ENCODE measurements at regions not wholly inside any gene's neighbourhood (a gene's known extent, or its start where the extent isn't known, plus 50 kb on each side); places are given as distances from the start of the nearest gene placed in this dataset.
A peak's percentile ranks its signal among the peaks of the same experiment; 100 is the strongest.

DNA sequence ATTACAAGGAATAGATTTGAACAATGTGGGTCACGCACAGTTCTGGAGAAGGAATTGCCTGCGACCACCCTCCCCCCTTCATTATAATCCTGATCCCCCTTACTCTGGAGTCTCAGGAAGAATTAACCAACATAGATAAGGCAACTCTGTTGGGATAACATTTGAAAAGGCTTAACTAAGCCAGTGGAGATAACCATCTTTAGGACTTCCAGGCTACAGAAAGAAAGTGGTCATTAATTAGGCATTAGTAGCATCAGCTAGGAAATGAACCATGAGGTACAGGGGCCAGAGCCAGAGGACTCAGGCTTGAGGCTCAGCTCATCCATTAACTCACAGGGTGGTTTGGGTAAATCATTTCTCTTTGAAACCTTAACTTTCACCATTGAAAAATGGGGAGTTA, 720.0 kb upstream of the API5 start:
- H3K36me3 ChIP-seq (ENCODE audit: control insufficient read depth in 3 of 3, insufficient read depth in 2 of 3, low read depth in 1 of 3, low read length in 3 of 3): no peaks in the 10 kb centered on the region
- H3K27me3 ChIP-seq (ENCODE audit: control insufficient read depth in 3 of 3, insufficient read depth in 3 of 3, low read length in 3 of 3): no peaks in the 10 kb centered on the region
- DNase-seq (no peak), FAIRE-seq (no peak)
- H3K27ac ChIP-seq (ENCODE audit: low read depth in 1 of 3, low read length in 2 of 3): no peak overlapping the region
- WGBS, 3 donors: 64 to 79% (median 65%) methylated on average over 2 of the region's 2 CpGs
- no peak overlapping the region for H3K4me3 ChIP-seq (ENCODE audit: low read depth in 1 of 3, low read length in 3 of 3)
- no peaks in the 10 kb centered on the region for H3K9me3 ChIP-seq (ENCODE audit: control insufficient read depth in 2 of 2, insufficient read depth in 1 of 2, low read depth in 1 of 2, low read length in 1 of 2)
- H3K4me1 ChIP-seq (ENCODE audit: control insufficient read depth in 3 of 3, insufficient read depth in 2 of 3, low read depth in 1 of 3, low read length in 2 of 3): no peaks in the 10 kb centered on the region

DNA sequence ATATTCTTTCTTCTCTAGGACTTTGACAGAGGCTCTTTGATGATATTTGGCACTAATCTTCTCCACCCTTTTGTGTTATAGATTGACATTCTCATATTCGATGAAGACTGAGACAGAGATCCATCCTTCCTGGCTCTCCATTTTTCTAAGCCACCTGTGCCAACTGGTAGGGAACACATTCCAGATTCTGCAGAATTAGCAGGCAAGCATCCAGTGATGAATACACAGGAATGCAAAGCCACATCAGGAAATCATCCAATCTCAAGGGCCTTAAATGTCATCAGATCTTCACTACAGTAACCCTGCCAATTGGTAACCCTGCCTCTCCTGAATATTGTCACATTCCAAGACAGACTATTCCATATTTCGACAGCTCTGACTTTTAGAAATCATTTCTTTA, 718.4 kb upstream of the API5 start:
- Histone ChIP-seq H3K4me1 (ENCODE audit: control insufficient read depth in 3 of 3, insufficient read depth in 2 of 3, low read depth in 1 of 3, low read length in 2 of 3) (no peaks in the 10 kb centered on the region), H3K27ac (ENCODE audit: low read depth in 1 of 3, low read length in 2 of 3) (no peak overlapping the region), H3K27me3 (ENCODE audit: control insufficient read depth in 3 of 3, insufficient read depth in 3 of 3, low read length in 3 of 3) (no peaks in the 10 kb centered on the region), H3K36me3 (ENCODE audit: control insufficient read depth in 3 of 3, insufficient read depth in 2 of 3, low read depth in 1 of 3, low read length in 3 of 3) (no peaks in the 10 kb centered on the region), H3K4me3 (ENCODE audit: low read depth in 1 of 3, low read length in 3 of 3) (no peak overlapping the region), H3K9me3 (ENCODE audit: control insufficient read depth in 2 of 2, insufficient read depth in 1 of 2, low read depth in 1 of 2, low read length in 1 of 2) (no peaks in the 10 kb centered on the region)
- FAIRE-seq (no peak), DNase-seq (no peak)
- 81 to 82% (median 81%) methylated on average over 2 of the region's 2 CpGs for WGBS, 3 donors

DNA sequence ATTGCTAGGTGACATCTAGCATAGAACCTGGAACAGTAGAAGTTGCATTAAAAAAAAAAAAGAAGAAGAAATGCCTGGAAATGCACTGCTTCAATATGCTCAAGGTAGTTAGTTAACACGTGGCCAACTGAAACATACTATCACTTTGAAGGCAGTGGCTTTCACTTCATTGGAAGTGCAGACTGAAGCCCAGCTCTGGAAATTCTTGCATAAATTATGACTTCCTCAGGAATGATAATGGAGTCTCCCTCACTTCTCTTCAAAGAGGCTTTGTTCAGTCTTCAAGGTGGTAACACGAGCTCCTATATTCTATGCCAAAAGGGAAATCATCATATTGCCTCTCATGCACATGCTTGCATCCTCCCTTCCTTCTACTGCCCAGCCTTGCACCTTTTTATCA, 715.9 kb upstream of the API5 start:
- DNase-seq (no peak), FAIRE-seq (no peak)
- H3K4me1 ChIP-seq (ENCODE audit: control insufficient read depth in 3 of 3, insufficient read depth in 2 of 3, low read depth in 1 of 3, low read length in 2 of 3): no peaks in the 10 kb centered on the region

DNA sequence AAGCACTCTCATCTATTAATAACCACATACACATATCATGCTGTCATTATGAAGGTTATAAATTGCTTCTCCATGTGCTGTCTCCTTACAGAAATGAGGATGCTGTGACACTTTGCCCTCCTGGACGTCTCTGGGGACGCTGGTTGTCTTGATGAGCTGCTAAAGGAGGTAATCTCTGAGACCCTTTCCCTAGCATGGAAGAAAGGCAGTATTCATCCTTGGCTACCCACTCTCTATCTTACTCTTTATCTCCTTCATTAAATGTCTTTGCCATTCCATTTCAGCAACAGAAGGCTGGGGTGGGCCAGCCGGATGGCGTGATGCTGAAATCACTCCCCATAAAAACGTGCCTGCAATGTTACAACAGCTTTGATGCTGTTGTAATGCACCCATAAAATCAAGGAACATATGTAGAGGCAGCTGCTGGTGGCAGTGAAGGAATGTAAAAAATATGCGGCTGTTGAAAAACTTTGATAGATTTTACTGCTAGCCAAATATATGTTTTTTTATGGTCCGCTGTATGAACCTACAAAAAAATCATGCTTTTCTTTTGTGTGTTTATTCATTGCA, 715.1 kb upstream of the API5 start:
- H3K9me3 ChIP-seq (ENCODE audit: control insufficient read depth in 2 of 2, insufficient read depth in 1 of 2, low read depth in 1 of 2, low read length in 1 of 2): no peaks in the 10 kb centered on the region
- no peak overlapping the region for H3K27ac ChIP-seq (ENCODE audit: low read depth in 1 of 3, low read length in 2 of 3)
- no peaks in the 10 kb centered on the region for H3K4me1 ChIP-seq (ENCODE audit: control insufficient read depth in 3 of 3, insufficient read depth in 2 of 3, low read depth in 1 of 3, low read length in 2 of 3)
- DNase-seq: no peak
- H3K4me3 ChIP-seq (ENCODE audit: low read depth in 1 of 3, low read length in 3 of 3): no peak overlapping the region
- no peaks in the 10 kb centered on the region for H3K36me3 ChIP-seq (ENCODE audit: control insufficient read depth in 3 of 3, insufficient read depth in 2 of 3, low read depth in 1 of 3, low read length in 3 of 3)
- H3K27me3 ChIP-seq (ENCODE audit: control insufficient read depth in 3 of 3, insufficient read depth in 3 of 3, low read length in 3 of 3): no peaks in the 10 kb centered on the region
- FAIRE-seq: no peak
- 62 to 71% (median 65%) methylated on average over 7 of the region's 7 CpGs for WGBS, 3 donors

More for the DNA sequence above, 715.9 kb upstream of the API5 start:
- 13 to 32% (median 22%) methylated on average over 2 of the region's 2 CpGs for WGBS, 3 donors
- no peaks in the 10 kb centered on the region for H3K36me3 ChIP-seq (ENCODE audit: control insufficient read depth in 3 of 3, insufficient read depth in 2 of 3, low read depth in 1 of 3, low read length in 3 of 3)
- no peak overlapping the region for H3K27ac ChIP-seq (ENCODE audit: low read depth in 1 of 3, low read length in 2 of 3)
- no peaks in the 10 kb centered on the region for H3K9me3 ChIP-seq (ENCODE audit: control insufficient read depth in 2 of 2, insufficient read depth in 1 of 2, low read depth in 1 of 2, low read length in 1 of 2)
- no peaks in the 10 kb centered on the region for H3K27me3 ChIP-seq (ENCODE audit: control insufficient read depth in 3 of 3, insufficient read depth in 3 of 3, low read length in 3 of 3)
- no peak overlapping the region for H3K4me3 ChIP-seq (ENCODE audit: low read depth in 1 of 3, low read length in 3 of 3)

GRCh38 chr11:42598341-42598740, 713.5 kb upstream of the API5 start:
- no peak overlapping the region for H3K4me3 ChIP-seq (ENCODE audit: low read depth in 1 of 3, low read length in 3 of 3)
- no peaks in the 10 kb centered on the region for H3K27me3 ChIP-seq (ENCODE audit: control insufficient read depth in 3 of 3, insufficient read depth in 3 of 3, low read length in 3 of 3)
- DNase-seq: no peak
- H3K4me1 ChIP-seq (ENCODE audit: control insufficient read depth in 3 of 3, insufficient read depth in 2 of 3, low read depth in 1 of 3, low read length in 2 of 3): no peaks in the 10 kb centered on the region
- H3K9me3 ChIP-seq (ENCODE audit: control insufficient read depth in 2 of 2, insufficient read depth in 1 of 2, low read depth in 1 of 2, low read length in 1 of 2): no peaks in the 10 kb centered on the region
- no peak overlapping the region for H3K27ac ChIP-seq (ENCODE audit: low read depth in 1 of 3, low read length in 2 of 3)
- no peaks in the 10 kb centered on the region for H3K36me3 ChIP-seq (ENCODE audit: control insufficient read depth in 3 of 3, insufficient read depth in 2 of 3, low read depth in 1 of 3, low read length in 3 of 3)
- 61 to 70% (median 62%) methylated on average over 3 of the region's 3 CpGs for WGBS, 3 donors
- FAIRE-seq: no peak

GRCh38 chr11:42620796-42621195, 691.0 kb upstream of the API5 start:
- 84 to 91% (median 88%) methylated on average over 2 of the region's 2 CpGs for WGBS, 3 donors
- H3K27me3 ChIP-seq (ENCODE audit: control insufficient read depth in 3 of 3, insufficient read depth in 3 of 3, low read length in 3 of 3): no peaks in the 10 kb centered on the region
- H3K27ac ChIP-seq (ENCODE audit: low read depth in 1 of 3, low read length in 2 of 3): no peak overlapping the region
- H3K9me3 ChIP-seq (ENCODE audit: control insufficient read depth in 2 of 2, insufficient read depth in 1 of 2, low read depth in 1 of 2, low read length in 1 of 2): no peaks in the 10 kb centered on the region
- DNase-seq (no peak), FAIRE-seq (no peak)
- no peaks in the 10 kb centered on the region for H3K36me3 ChIP-seq (ENCODE audit: control insufficient read depth in 3 of 3, insufficient read depth in 2 of 3, low read depth in 1 of 3, low read length in 3 of 3)
- no peaks in the 10 kb centered on the region for H3K4me1 ChIP-seq (ENCODE audit: control insufficient read depth in 3 of 3, insufficient read depth in 2 of 3, low read depth in 1 of 3, low read length in 2 of 3)
- no peak overlapping the region for H3K4me3 ChIP-seq (ENCODE audit: low read depth in 1 of 3, low read length in 3 of 3)

DNA sequence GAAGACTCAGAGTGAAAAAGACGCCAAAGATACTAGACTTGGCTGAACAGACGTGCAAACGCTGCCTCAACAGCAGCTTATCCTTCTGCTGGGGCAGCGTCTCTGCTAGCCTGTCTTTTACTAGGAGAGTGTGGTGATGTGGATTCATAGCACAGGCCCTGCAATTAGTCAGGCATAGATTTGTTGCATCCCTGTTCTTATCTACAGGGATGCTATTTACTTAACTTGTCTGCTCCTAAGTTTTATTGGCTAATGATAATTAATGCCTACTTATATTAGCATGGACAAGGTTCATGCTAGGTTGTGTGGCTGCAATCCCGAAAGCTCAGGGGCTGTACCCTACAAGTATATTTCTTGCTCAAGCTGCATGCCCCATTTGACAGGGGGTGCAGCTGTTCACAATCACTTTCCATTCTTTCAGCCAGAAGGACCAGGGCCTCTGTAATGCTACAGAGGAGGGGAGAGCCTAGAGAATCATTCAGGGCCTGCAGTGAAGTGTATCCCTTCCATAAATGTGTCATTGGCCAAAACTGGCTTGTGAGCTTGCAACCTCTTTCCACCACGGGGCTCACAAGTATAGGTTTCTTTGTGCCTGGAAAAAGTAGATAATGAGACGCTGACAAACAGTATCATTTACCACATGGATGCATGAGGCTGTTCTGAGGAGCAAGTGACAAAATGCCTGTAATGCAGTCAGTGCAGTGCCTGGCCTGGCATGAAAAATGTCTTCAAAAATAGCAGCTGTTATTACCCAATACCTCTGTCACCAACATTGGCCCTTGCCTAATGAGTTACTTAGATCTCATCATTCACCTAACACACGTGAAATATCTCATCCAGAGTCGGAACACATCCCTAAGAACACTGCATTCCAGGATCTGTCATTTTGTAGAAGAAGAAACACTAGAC, 685.8 kb upstream of the API5 start:
- no peak for FAIRE-seq
- 36 to 57% (median 43%) methylated on average over 9 of the region's 9 CpGs for WGBS, 3 donors
- H3K4me1 ChIP-seq (ENCODE audit: control insufficient read depth in 3 of 3, insufficient read depth in 2 of 3, low read depth in 1 of 3, low read length in 2 of 3): no peaks in the 10 kb centered on the region

DNA sequence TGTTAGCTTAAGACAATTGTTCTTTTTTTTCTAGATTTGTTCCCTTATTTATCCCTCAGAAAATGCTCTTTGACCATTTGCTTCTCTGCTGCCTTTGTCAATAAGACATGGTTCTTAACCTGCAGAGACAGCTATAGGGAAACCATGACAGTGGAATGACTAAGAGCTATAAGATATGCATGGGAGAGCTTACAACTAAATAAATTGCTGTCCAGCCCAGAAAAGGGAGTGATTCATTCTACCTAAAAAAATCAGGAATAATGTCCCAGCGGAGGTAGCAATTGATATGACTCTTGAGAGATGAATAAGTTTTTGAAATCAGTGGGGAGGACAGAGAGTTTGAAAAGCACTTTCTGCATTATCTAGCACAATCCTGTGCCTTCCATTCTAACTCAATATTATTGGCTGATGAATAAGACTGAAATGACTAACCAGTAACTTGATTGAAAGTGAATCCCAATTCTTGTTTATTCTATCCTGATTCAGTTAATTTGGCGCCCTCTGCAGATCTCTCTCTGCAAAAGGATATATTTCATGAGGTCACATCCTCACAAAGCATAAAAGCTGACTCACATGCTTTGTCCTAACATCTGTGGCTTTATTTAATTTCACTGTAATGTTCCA, 680.5 kb upstream of the API5 start:
- DNase-seq: peak; percentile 16 to 41

More for the DNA sequence above, 685.8 kb upstream of the API5 start:
- DNase-seq: peak; percentile 9 to 56
- H3K27me3 ChIP-seq (ENCODE audit: control insufficient read depth in 3 of 3, insufficient read depth in 3 of 3, low read length in 3 of 3): no peaks in the 10 kb centered on the region
- H3K27ac ChIP-seq (ENCODE audit: low read depth in 1 of 3, low read length in 2 of 3): no peak overlapping the region
- H3K9me3 ChIP-seq (ENCODE audit: control insufficient read depth in 2 of 2, insufficient read depth in 1 of 2, low read depth in 1 of 2, low read length in 1 of 2): no peaks in the 10 kb centered on the region
- no peak overlapping the region for H3K4me3 ChIP-seq (ENCODE audit: low read depth in 1 of 3, low read length in 3 of 3)
- H3K36me3 ChIP-seq (ENCODE audit: control insufficient read depth in 3 of 3, insufficient read depth in 2 of 3, low read depth in 1 of 3, low read length in 3 of 3): no peaks in the 10 kb centered on the region

More for the DNA sequence above, 680.5 kb upstream of the API5 start:
- Histone ChIP-seq H3K4me3 (ENCODE audit: low read depth in 1 of 3, low read length in 3 of 3) (no peak overlapping the region), H3K27ac (ENCODE audit: low read depth in 1 of 3, low read length in 2 of 3) (no peak overlapping the region), H3K27me3 (ENCODE audit: control insufficient read depth in 3 of 3, insufficient read depth in 3 of 3, low read length in 3 of 3) (no peaks in the 10 kb centered on the region), H3K9me3 (ENCODE audit: control insufficient read depth in 2 of 2, insufficient read depth in 1 of 2, low read depth in 1 of 2, low read length in 1 of 2) (no peaks in the 10 kb centered on the region), H3K36me3 (ENCODE audit: control insufficient read depth in 3 of 3, insufficient read depth in 2 of 3, low read depth in 1 of 3, low read length in 3 of 3) (no peaks in the 10 kb centered on the region), H3K4me1 (ENCODE audit: control insufficient read depth in 3 of 3, insufficient read depth in 2 of 3, low read depth in 1 of 3, low read length in 2 of 3) (no peaks in the 10 kb centered on the region)
- WGBS, 3 donors: 42 to 48% (median 47%) methylated on average over 2 of the region's 2 CpGs
- FAIRE-seq: no peak
